KMS-11 (cell line): ENCODE measurements at regions not wholly inside any gene's neighbourhood (a gene's known extent, or its start where the extent isn't known, plus 50 kb on each side); places are given as distances from the start of the nearest gene placed in this dataset.

Experiments
- H2AFZ ChIP-seq: fragments of 200-600 bp; sonication (generic); 2 replicates; pipeline ENCODE4 v1.6.1; 2016; ENCODE audit warnings: antibody characterized with exemption, mixed run types, low read depth
- H3K27ac ChIP-seq: fragments of 200-600 bp; sonication (generic); 2 replicates; pipeline ENCODE4 v1.6.1; 2016; ENCODE audit warnings: mild to moderate bottlenecking, mixed run types
- H3K27me3 ChIP-seq: fragments of 200-600 bp; sonication (generic); 2 replicates; pipeline ENCODE4 v1.6.1; 2017; ENCODE audit warnings: mild to moderate bottlenecking, low read depth, mixed run types, moderate library complexity; ENCODE audit not compliant: insufficient read depth
- H3K36me3 ChIP-seq: fragments of 200-600 bp; sonication (generic); 2 replicates; pipeline ENCODE4 v1.6.1; 2017; ENCODE audit warnings: mild to moderate bottlenecking, mixed run types; ENCODE audit not compliant: insufficient read depth
- H3K4me1 ChIP-seq: fragments of 200-600 bp; sonication (generic); 2 replicates; pipeline ENCODE4 v1.6.1; 2016; ENCODE audit warnings: mild to moderate bottlenecking, low read depth, mixed run types; ENCODE audit not compliant: poor library complexity, severe bottlenecking
- H3K4me2 ChIP-seq: fragments of 200-600 bp; sonication (generic); 2 replicates; pipeline ENCODE4 v1.7.0; 2016; ENCODE audit warnings: mild to moderate bottlenecking, mixed run types
- H3K4me3 ChIP-seq: fragments of 200-600 bp; sonication (generic); IDR thresholded peaks from 2 replicates; pipeline ENCODE4 v1.6.1; 2017; ENCODE audit warnings: low read depth, low read length, mixed read lengths; ENCODE audit not compliant: insufficient read depth
- H3K79me2 ChIP-seq: fragments of 200-600 bp; sonication (generic); 2 replicates; pipeline ENCODE4 v1.6.1; 2016; ENCODE audit warnings: low read depth, mixed run types; ENCODE audit not compliant: insufficient read depth
- H3K9ac ChIP-seq: fragments of 200-600 bp; sonication (generic); 2 replicates; pipeline ENCODE4 v1.6.1; 2016; ENCODE audit warnings: mild to moderate bottlenecking, mixed run types
- H4K20me1 ChIP-seq: fragments of 200-600 bp; sonication (generic); 2 replicates; pipeline ENCODE4 v1.6.1; 2016; ENCODE audit warnings: mild to moderate bottlenecking, mixed run types; ENCODE audit not compliant: insufficient read depth
- CTCF ChIP-seq: fragments of 200-600 bp; sonication (generic); conservative IDR thresholded peaks from 2 replicates; pipeline ENCODE4 v1.6.1; 2017; ENCODE audit warnings: low read depth, mild to moderate bottlenecking, antibody characterized with exemption, low read length, moderate library complexity, mixed read lengths

- no peak overlapping the region for H3K27ac ChIP-seq
- peaks cover 100% of the 10 kb centered on the region for H3K27me3 ChIP-seq
- no peaks in the 10 kb centered on the region for H3K79me2 ChIP-seq
- H4K20me1 ChIP-seq, result no peaks in the 10 kb centered on the region
- no peak overlapping the region for H2AFZ ChIP-seq
- H3K4me1 ChIP-seq, result no peaks in the 10 kb centered on the region
- no peak for TF ChIP-seq CTCF
- H3K4me2 ChIP-seq, result no peak overlapping the region
- H3K36me3 ChIP-seq, result no peaks in the 10 kb centered on the region
- H3K4me3 ChIP-seq, result no peak overlapping the region
- no peak overlapping the region for H3K9ac ChIP-seq
These were observed 69.5 kb downstream of the ENGASE start for GRCh38 chr17:79144133-79144532.

GRCh38 chr17:79142375-79142774 is 67.8 kb downstream of the ENGASE start:
- Histone ChIP-seq H3K27me3 (peaks cover 96% of the 10 kb centered on the region), H3K36me3 (no peaks in the 10 kb centered on the region), H3K27ac (no peak overlapping the region), H3K9ac (no peak overlapping the region), H3K4me1 (no peaks in the 10 kb centered on the region), H2AFZ (no peak overlapping the region), H3K4me3 (no peak overlapping the region), H3K79me2 (no peaks in the 10 kb centered on the region), H4K20me1 (no peaks in the 10 kb centered on the region), H3K4me2 (no peak overlapping the region)
- TF ChIP-seq CTCF, result no peak

- Histone ChIP-seq H3K4me2 (no peak overlapping the region), H3K27me3 (peaks cover 96% of the 10 kb centered on the region)
These were observed 67.1 kb downstream of the ENGASE start for GRCh38 chr17:79141578-79142355.

GRCh38 chr17:79138826-79139225 is 64.2 kb downstream of the ENGASE start:
- Histone ChIP-seq H3K4me2 (no peak overlapping the region), H2AFZ (no peak overlapping the region), H3K36me3 (no peaks in the 10 kb centered on the region), H3K4me3 (no peak overlapping the region), H3K4me1 (no peaks in the 10 kb centered on the region), H3K79me2 (no peaks in the 10 kb centered on the region), H4K20me1 (no peaks in the 10 kb centered on the region), H3K27ac (no peak overlapping the region), H3K9ac (no peak overlapping the region), H3K27me3 (peaks cover 96% of the 10 kb centered on the region)
- TF ChIP-seq CTCF, result no peak

More at GRCh38 chr17:79141578-79142355, 67.1 kb downstream of the ENGASE start:
- H3K4me3 ChIP-seq, result no peak overlapping the region
- no peaks in the 10 kb centered on the region for H3K36me3 ChIP-seq
- no peaks in the 10 kb centered on the region for H3K4me1 ChIP-seq
- no peak overlapping the region for H3K9ac ChIP-seq
- H2AFZ ChIP-seq, result no peak overlapping the region
- no peaks in the 10 kb centered on the region for H4K20me1 ChIP-seq
- H3K27ac ChIP-seq, result no peak overlapping the region
- TF ChIP-seq CTCF, result no peak
- H3K79me2 ChIP-seq, result no peaks in the 10 kb centered on the region
